ENCODE measurements at regions not wholly inside any gene's neighbourhood (a gene's known extent, or its start where the extent isn't known, plus 50 kb on each side); places are given as distances from the start of the nearest gene placed in this dataset.

DNA sequence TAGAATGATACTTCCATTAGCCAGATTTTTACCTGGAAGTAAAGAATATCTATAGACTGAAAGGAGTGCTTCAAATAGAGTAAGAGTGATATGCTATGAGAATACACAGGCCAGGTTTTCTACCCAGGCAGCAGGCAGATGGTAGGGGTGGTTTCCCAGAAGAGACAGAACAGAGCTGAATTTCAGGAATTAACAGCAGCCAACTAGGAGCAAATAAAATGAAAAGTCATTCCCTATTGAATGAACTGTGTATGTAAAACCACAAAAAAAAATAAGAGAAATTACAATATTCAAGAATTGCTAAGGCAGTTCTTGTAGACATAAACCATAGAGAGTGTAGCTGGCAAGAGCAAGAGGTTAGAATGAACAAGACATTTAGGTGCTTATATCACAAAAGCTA, 336.8 kb downstream of the KCNJ3 start (continued):
- TF ChIP-seq ZNF396 (CRISPR knock-in tag; IDR thresholded peaks at IDR 0.05; ENCODE audit: borderline replicate concordance): no peak
- TF ChIP-seq, protein P1, sequence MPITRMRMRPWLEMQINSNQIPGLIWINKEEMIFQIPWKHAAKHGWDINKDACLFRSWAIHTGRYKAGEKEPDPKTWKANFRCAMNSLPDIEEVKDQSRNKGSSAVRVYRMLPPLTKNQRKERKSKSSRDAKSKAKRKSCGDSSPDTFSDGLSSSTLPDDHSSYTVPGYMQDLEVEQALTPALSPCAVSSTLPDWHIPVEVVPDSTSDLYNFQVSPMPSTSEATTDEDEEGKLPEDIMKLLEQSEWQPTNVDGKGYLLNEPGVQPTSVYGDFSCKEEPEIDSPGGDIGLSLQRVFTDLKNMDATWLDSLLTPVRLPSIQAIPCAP (CRISPR knock-in tag; IDR thresholded peaks at IDR 0.05): no peak

DNA sequence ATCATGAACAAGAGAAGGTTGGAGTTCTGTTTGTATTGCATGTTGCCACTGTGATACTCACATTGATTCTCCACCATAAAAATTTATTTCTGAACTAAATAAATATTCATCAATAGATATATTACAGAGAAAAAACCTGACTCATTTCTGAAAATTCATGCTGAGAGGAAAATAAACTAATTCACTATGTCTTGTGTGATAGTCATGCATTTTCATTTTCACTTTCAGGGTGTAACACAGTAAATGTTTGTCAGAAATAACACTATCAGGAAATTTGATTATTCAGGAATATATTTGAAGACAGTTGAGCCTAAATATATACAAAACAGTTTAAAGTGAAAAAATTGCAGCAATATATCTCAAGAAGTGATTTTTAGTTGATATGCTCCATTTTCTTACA, 335.2 kb downstream of the KCNJ3 start:
- no peak overlapping the region for H3K4me3 Mint-ChIP-seq
- no peak for DNase-seq (ENCODE audit: low spot score)
- TF ChIP-seq, protein P2, sequence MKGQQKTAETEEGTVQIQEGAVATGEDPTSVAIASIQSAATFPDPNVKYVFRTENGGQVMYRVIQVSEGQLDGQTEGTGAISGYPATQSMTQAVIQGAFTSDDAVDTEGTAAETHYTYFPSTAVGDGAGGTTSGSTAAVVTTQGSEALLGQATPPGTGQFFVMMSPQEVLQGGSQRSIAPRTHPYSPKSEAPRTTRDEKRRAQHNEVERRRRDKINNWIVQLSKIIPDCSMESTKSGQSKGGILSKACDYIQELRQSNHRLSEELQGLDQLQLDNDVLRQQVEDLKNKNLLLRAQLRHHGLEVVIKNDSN (CRISPR knock-in tag; IDR thresholded peaks at IDR 0.05): no peak
- TF ChIP-seq, protein P3, sequence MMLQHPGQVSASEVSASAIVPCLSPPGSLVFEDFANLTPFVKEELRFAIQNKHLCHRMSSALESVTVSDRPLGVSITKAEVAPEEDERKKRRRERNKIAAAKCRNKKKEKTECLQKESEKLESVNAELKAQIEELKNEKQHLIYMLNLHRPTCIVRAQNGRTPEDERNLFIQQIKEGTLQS (CRISPR knock-in tag; conservative IDR thresholded peaks at IDR 0.05): no peak
- TF ChIP-seq CBFB (CRISPR knock-in tag; IDR thresholded peaks at IDR 0.05; ENCODE audit: low read depth): no peak
- no peak for TF ChIP-seq ZNF138 (CRISPR knock-in tag; conservative IDR thresholded peaks at IDR 0.05)
- TF ChIP-seq, protein P4, sequence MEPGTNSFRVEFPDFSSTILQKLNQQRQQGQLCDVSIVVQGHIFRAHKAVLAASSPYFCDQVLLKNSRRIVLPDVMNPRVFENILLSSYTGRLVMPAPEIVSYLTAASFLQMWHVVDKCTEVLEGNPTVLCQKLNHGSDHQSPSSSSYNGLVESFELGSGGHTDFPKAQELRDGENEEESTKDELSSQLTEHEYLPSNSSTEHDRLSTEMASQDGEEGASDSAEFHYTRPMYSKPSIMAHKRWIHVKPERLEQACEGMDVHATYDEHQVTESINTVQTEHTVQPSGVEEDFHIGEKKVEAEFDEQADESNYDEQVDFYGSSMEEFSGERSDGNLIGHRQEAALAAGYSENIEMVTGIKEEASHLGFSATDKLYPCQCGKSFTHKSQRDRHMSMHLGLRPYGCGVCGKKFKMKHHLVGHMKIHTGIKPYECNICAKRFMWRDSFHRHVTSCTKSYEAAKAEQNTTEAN (CRISPR knock-in tag; IDR thresholded peaks at IDR 0.05): no peak
- TF ChIP-seq FOXP1 (CRISPR knock-in tag; IDR thresholded peaks at IDR 0.05; ENCODE audit: borderline replicate concordance): no peak
- CTCF ChIA-PET: no interaction called here
- ATAC-seq: no peak
- H3K27ac Mint-ChIP-seq: no peak overlapping the region
- no peaks in the 10 kb centered on the region for H3K9me3 Mint-ChIP-seq
- H3K27me3 Mint-ChIP-seq (ENCODE audit: low read depth): no peaks in the 10 kb centered on the region
- peaks cover 3% of the 10 kb centered on the region for H3K4me1 Mint-ChIP-seq
- POLR2A ChIA-PET: no interaction called here
- H3K36me3 Mint-ChIP-seq: no peaks in the 10 kb centered on the region

DNA sequence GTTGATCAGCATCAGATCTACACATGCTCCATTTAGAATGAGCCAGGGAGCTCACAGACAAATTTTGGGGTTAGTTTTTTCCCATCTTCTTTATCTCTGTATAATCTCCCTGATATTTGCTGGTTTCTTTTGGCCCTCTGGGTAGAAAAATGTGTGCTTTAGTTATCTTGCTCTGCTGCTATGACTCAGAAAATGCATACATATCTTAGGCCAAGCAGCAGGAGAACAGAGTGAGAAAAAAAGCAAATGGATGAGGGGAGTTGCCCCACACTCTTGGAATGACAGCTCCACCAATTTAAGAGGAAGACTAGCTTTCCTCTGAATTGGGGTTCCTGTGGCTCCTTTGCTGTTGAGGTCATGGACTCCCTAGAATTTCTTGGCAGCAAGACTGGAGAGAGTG, 331.8 kb downstream of the KCNJ3 start:
- H3K9me3 Mint-ChIP-seq: no peaks in the 10 kb centered on the region
- H3K27me3 Mint-ChIP-seq (ENCODE audit: low read depth): no peaks in the 10 kb centered on the region
- peaks cover 3% of the 10 kb centered on the region for H3K4me1 Mint-ChIP-seq
- H3K36me3 Mint-ChIP-seq: no peaks in the 10 kb centered on the region
- ChIA-PET CTCF (interaction anchor here (0.6 kb wide), 1 partner anchor 226 kb away, joined by 4 read pairs; no protein-coding TSS in a partner anchor), POLR2A (no interaction called here)
- DNase-seq (ENCODE audit: low spot score) (no peak), ATAC-seq (no peak)
- H3K27ac Mint-ChIP-seq: no peak overlapping the region
- H3K4me3 Mint-ChIP-seq: no peak overlapping the region
- TF ChIP-seq MXD4 (CRISPR knock-in tag; IDR thresholded peaks at IDR 0.05; ENCODE audit: borderline replicate concordance) (no peak), ZNF121 (CRISPR knock-in tag; IDR thresholded peaks at IDR 0.05) (no peak), FOXP1 (CRISPR knock-in tag; IDR thresholded peaks at IDR 0.05; ENCODE audit: borderline replicate concordance) (no peak), ZNF671 (CRISPR knock-in tag; IDR thresholded peaks at IDR 0.05) (no peak), CREM (CRISPR knock-in tag; IDR thresholded peaks at IDR 0.05) (no peak), SOX15 (CRISPR knock-in tag; IDR thresholded peaks at IDR 0.05) (no peak), ZNF423 (CRISPR knock-in tag; IDR thresholded peaks at IDR 0.05) (no peak), NR1H2 (CRISPR knock-in tag; IDR thresholded peaks at IDR 0.05) (no peak)
- TF ChIP-seq, protein P5, sequence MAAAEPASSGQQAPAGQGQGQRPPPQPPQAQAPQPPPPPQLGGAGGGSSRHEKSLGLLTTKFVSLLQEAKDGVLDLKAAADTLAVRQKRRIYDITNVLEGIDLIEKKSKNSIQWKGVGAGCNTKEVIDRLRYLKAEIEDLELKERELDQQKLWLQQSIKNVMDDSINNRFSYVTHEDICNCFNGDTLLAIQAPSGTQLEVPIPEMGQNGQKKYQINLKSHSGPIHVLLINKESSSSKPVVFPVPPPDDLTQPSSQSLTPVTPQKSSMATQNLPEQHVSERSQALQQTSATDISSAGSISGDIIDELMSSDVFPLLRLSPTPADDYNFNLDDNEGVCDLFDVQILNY (CRISPR knock-in tag; IDR thresholded peaks at IDR 0.05): no peak
- TF ChIP-seq, protein P6, sequence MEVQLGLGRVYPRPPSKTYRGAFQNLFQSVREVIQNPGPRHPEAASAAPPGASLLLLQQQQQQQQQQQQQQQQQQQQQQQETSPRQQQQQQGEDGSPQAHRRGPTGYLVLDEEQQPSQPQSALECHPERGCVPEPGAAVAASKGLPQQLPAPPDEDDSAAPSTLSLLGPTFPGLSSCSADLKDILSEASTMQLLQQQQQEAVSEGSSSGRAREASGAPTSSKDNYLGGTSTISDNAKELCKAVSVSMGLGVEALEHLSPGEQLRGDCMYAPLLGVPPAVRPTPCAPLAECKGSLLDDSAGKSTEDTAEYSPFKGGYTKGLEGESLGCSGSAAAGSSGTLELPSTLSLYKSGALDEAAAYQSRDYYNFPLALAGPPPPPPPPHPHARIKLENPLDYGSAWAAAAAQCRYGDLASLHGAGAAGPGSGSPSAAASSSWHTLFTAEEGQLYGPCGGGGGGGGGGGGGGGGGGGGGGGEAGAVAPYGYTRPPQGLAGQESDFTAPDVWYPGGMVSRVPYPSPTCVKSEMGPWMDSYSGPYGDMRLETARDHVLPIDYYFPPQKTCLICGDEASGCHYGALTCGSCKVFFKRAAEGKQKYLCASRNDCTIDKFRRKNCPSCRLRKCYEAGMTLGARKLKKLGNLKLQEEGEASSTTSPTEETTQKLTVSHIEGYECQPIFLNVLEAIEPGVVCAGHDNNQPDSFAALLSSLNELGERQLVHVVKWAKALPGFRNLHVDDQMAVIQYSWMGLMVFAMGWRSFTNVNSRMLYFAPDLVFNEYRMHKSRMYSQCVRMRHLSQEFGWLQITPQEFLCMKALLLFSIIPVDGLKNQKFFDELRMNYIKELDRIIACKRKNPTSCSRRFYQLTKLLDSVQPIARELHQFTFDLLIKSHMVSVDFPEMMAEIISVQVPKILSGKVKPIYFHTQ (CRISPR knock-in tag; IDR thresholded peaks at IDR 0.05): no peak
- TF ChIP-seq, protein P7, sequence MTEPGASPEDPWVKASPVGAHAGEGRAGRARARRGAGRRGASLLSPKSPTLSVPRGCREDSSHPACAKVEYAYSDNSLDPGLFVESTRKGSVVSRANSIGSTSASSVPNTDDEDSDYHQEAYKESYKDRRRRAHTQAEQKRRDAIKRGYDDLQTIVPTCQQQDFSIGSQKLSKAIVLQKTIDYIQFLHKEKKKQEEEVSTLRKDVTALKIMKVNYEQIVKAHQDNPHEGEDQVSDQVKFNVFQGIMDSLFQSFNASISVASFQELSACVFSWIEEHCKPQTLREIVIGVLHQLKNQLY (CRISPR knock-in tag; IDR thresholded peaks at IDR 0.05): no peak
- TF ChIP-seq, protein P8, sequence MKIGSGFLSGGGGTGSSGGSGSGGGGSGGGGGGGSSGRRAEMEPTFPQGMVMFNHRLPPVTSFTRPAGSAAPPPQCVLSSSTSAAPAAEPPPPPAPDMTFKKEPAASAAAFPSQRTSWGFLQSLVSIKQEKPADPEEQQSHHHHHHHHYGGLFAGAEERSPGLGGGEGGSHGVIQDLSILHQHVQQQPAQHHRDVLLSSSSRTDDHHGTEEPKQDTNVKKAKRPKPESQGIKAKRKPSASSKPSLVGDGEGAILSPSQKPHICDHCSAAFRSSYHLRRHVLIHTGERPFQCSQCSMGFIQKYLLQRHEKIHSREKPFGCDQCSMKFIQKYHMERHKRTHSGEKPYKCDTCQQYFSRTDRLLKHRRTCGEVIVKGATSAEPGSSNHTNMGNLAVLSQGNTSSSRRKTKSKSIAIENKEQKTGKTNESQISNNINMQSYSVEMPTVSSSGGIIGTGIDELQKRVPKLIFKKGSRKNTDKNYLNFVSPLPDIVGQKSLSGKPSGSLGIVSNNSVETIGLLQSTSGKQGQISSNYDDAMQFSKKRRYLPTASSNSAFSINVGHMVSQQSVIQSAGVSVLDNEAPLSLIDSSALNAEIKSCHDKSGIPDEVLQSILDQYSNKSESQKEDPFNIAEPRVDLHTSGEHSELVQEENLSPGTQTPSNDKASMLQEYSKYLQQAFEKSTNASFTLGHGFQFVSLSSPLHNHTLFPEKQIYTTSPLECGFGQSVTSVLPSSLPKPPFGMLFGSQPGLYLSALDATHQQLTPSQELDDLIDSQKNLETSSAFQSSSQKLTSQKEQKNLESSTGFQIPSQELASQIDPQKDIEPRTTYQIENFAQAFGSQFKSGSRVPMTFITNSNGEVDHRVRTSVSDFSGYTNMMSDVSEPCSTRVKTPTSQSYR (CRISPR knock-in tag; IDR thresholded peaks at IDR 0.05): no peak
- TF ChIP-seq, protein P9, sequence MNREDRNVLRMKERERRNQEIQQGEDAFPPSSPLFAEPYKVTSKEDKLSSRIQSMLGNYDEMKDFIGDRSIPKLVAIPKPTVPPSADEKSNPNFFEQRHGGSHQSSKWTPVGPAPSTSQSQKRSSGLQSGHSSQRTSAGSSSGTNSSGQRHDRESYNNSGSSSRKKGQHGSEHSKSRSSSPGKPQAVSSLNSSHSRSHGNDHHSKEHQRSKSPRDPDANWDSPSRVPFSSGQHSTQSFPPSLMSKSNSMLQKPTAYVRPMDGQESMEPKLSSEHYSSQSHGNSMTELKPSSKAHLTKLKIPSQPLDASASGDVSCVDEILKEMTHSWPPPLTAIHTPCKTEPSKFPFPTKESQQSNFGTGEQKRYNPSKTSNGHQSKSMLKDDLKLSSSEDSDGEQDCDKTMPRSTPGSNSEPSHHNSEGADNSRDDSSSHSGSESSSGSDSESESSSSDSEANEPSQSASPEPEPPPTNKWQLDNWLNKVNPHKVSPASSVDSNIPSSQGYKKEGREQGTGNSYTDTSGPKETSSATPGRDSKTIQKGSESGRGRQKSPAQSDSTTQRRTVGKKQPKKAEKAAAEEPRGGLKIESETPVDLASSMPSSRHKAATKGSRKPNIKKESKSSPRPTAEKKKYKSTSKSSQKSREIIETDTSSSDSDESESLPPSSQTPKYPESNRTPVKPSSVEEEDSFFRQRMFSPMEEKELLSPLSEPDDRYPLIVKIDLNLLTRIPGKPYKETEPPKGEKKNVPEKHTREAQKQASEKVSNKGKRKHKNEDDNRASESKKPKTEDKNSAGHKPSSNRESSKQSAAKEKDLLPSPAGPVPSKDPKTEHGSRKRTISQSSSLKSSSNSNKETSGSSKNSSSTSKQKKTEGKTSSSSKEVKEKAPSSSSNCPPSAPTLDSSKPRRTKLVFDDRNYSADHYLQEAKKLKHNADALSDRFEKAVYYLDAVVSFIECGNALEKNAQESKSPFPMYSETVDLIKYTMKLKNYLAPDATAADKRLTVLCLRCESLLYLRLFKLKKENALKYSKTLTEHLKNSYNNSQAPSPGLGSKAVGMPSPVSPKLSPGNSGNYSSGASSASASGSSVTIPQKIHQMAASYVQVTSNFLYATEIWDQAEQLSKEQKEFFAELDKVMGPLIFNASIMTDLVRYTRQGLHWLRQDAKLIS (CRISPR knock-in tag; IDR thresholded peaks at IDR 0.05; ENCODE audit: borderline replicate concordance): no peak
